HG02642 (cell line): ENCODE measurements at regions not wholly inside any gene's neighbourhood (a gene's known extent, or its start where the extent isn't known, plus 50 kb on each side); places are given as distances from the start of the nearest gene placed in this dataset.
"Not testable (repeated sequence)": the region's sequence is repeated elsewhere in the genome, so short reads cannot be mapped to it uniquely, and the experiment has no call there.

Experiments
- ATAC-seq: cut with Tn5 transposase; IDR thresholded peaks from one replicate; pipeline ENCODE4 v1.9.1; 2021; ENCODE audit warnings: mild to moderate bottlenecking; ENCODE audit not compliant: unreplicated experiment, poor library complexity

GRCh38 chrY:16106613-16107012 lies 1582.3 kb downstream of the NLGN4Y start:
- no peak for ATAC-seq

GRCh38 chrY:16108839-16109238 lies 1584.5 kb downstream of the NLGN4Y start:
- ATAC-seq, result no peak

GRCh38 chrY:16120096-16120495 lies 1595.8 kb downstream of the NLGN4Y start:
- not testable (repeated sequence) for ATAC-seq

GRCh38 chrY:16121988-16122387 lies 1597.7 kb downstream of the NLGN4Y start:
- no peak for ATAC-seq

- ATAC-seq, result no peak
Observed at GRCh38 chrY:16124630-16125317, 1600.4 kb downstream of the NLGN4Y start.

- no peak for ATAC-seq
Observed at GRCh38 chrY:16136581-16137298, 1612.4 kb downstream of the NLGN4Y start.

GRCh38 chrY:16157801-16158200 lies 1633.5 kb downstream of the NLGN4Y start:
- ATAC-seq, result no peak

- ATAC-seq, result peak; percentile 52
Observed at GRCh38 chrY:16175740-16176139, 1651.4 kb downstream of the NLGN4Y start.

- not testable (repeated sequence) for ATAC-seq
Observed at GRCh38 chrY:16205482-16205881, 1674.5 kb downstream of the CDY2B start.

- not testable (repeated sequence) for ATAC-seq
Observed at GRCh38 chrY:16243322-16243721, 1636.7 kb downstream of the CDY2B start.

GRCh38 chrY:16254551-16255295 lies 1625.3 kb downstream of the CDY2B start:
- ATAC-seq, result not testable (repeated sequence)

GRCh38 chrY:16255778-16256177 lies 1624.2 kb downstream of the CDY2B start:
- ATAC-seq, result not testable (repeated sequence)
